HG02623 (cell line): ENCODE measurements at regions not wholly inside any gene's neighbourhood (a gene's known extent, or its start where the extent isn't known, plus 50 kb on each side); places are given as distances from the start of the nearest gene placed in this dataset.
"Not testable (repeated sequence)": the region's sequence is repeated elsewhere in the genome, so short reads cannot be mapped to it uniquely, and the experiment has no call there.

Experiments
- ATAC-seq: cut with Tn5 transposase; IDR thresholded peaks from one replicate; pipeline ENCODE4 v1.9.1; 2021; ENCODE audit warnings: moderate library complexity; ENCODE audit not compliant: unreplicated experiment

DNA sequence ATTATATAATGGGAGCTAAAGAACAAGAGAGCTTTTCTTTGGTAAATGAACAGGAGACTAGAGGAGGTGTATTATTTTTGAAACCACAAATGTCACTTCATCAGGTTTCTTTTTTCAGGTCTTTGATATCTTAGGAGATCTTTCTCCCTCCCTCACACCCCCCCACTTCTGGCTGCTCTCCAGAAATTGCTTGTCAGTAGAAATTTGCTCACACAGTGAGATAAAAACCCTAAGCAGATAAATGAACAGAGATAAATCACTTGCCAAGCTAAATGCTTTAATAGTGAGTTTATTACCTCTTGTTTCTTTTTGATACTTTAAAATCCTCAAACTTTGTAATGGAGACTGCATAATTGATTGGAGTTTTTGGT, 421.2 kb upstream of the TENM3 start:
- ATAC-seq, result no peak

DNA sequence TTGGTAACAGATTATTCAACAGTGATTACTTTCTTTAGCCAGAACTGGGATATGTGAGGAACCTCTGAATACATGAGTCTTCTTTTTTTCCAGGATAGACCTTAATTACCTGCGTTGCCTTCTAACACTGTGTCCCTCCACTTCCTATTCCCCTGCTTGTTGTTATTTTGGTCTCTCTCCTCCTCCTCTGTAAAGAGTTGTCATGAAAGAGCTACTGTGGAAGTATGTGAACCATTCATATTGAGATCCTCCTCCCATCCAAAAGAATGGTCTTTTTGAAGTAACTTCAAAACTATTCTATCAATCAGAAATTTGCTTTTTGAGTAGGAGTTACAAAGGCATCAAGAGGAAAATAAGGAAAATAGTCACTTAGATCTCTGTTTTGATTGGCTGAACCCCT, 420.0 kb upstream of the TENM3 start:
- no peak for ATAC-seq

DNA sequence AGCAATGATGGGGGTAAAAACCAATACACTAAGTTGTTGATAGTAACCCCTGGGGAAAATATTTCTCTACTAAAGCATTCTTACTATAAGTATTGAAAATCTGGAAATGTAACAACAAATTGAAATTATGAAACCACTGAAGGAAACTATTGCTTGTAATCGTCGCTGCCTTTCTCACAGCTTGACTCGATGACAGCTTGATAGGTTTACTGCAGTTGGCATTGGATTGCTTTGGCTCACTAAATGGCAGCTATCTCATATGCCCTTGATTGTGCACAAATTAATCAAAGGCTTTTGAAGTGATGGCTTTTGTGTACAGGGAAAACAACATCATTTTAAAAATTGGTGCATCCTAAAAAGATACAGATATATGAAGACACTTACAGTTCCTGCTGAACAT, 419.6 kb upstream of the TENM3 start:
- ATAC-seq, result no peak

DNA sequence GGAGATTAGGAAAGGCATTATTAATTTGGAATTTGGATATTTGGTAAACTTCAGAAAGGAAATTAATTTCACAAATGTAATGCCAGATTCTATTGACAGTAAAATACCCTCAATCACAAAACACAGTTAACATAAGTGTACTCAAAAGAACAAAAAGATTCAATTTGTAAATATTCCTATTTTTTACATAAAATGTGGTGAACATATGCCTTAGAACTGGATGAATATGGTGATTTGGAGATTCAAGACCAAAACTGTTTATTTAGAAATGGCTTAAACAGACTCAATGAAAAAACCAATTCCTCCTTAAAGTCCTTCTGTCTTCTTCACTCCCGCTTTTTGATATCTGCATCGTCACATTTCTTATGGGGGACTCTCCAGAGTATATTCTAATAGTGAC, 417.6 kb upstream of the TENM3 start:
- no peak for ATAC-seq

DNA sequence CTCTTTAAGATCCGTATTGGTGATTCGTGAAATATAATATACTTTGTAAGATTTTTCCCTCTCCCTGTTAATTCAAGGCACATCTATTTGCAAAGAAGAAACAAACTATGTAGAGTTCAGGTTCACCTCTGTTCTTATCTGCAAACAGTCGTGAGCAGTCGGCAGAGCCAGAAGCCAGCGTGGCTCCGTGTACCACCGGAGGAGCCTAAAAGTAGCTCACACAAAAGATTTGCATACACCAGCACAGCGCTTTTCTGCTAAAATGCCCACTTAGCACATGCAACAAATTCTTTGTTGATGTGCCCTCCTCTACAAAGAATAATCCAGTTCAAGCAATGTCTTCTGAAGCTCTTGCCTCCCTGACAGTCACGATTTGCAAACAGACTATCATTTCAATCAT, 416.0 kb upstream of the TENM3 start:
- no peak for ATAC-seq

DNA sequence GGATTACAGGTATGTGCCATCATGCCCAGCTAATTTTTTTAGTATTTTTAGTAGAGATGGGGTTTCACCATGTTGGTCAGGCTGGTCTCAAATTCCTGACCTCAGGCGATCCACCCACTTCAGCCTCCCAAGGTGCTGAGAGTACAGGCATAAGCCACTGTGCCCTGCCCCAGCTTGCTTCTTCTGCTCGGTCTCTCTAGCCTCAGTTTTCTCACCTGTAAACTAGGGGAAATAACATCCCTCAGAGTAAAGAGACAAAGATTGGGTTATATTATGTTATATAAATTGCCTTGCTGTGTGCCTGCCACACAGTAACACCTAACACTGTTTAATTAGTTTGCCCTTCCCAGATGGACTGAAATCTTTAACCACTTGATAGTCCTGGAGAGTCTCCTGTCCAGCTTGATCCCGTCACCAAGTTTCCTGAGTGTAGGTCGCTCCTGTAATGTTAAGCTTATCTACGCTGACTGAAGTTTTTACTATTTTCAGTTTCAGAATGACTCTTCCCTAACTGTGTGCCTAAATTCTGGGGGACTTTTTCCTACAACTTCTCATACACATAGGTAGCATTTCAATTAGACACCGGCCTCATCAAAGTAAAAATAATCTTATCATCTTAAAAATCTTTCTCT, 412.7 kb upstream of the TENM3 start:
- no peak for ATAC-seq

DNA sequence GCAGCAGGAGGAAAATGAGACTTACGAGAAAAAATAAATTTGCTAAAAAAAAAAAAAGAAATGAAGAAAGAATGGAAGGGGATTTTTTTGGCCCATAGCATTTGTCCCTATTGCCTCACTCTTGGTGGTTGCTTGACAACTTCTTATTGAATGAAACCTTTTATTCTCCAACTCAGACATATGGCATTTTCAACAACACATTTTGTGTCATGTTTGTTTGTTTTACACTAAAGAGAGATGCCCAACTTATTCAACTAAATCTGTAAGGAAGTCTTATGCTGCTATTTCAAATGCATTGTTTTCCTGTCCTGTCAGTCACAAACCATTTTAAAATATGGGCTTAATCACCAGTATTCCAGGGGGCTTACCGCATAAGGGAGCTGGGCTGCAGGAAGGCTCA, 409.1 kb upstream of the TENM3 start:
- ATAC-seq, result no peak

DNA sequence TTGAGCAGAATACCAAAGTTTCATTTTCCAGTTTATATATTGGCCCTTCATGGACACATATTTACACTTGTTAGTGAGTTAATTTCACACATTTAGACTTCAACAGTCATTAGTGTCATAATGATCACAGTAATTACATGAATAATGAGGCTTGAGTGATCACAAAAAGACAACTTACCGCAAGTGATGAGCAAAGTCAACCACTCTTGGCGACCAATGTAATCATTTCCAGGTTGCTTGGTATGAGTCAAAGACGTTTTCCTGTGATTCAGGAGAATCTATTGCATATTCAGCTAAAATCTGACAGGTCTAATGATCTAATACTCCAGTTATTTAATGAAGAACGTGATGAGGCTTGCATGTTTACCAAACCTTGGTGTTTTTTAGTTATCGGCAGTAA, 407.9 kb upstream of the TENM3 start:
- ATAC-seq, result no peak

DNA sequence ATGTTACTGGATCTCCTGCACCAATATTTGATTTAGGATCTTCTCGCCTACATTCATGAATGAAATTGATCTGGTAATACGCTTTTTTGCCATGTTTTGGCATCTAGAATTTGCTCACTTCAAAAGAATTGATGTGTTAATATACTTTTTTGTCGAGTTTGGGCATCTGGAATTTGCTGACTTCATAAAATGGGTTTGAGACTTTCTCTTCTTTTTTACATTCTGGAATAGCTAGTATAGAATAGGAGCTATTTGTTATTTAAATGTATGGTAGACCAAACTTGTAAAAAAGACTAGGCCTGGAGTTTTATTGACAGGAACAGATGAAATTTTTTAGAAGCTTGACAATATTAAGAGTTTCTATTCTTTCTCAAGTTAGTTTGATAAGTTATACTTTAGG, 404.9 kb upstream of the TENM3 start:
- no peak for ATAC-seq

DNA sequence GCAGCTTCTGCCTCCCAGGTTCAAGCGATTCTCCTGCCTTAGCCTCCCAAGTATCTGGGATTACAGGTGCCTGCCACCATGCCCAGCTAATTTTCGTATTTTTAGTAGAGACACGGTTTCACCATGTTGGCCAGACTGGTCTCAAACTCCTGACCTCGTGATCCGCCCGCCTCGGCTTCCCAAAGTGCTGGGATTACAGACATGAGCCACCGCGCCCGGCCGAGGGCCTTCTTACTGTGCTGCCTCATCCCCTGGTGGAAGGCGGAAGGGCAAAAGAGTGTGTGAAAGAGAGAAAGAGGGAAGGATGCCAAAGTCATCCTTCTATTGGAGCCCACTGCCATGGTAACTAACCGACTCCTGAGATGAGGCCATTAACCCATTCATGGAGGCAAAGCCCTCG, 399.4 kb upstream of the TENM3 start:
- ATAC-seq, result not testable (repeated sequence)

DNA sequence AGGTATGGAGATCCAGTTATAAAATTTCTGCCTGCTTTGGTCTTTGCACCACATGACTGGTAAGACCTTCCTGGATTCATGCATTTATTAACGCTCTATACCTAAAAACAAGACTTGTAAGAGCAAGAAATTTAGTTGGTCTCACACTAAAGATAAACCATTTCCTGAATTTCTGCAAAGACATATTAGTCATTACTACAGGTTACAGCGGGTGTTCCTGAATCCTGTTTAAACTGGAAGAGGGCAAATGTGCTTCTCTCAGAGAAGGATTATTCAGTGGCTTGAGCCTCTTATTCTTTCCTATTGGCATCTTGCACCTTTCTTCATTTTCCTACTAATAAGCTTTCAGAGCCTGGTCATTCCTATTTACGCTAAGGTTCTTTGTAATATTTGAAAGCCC, 397.6 kb upstream of the TENM3 start:
- ATAC-seq, result no peak

DNA sequence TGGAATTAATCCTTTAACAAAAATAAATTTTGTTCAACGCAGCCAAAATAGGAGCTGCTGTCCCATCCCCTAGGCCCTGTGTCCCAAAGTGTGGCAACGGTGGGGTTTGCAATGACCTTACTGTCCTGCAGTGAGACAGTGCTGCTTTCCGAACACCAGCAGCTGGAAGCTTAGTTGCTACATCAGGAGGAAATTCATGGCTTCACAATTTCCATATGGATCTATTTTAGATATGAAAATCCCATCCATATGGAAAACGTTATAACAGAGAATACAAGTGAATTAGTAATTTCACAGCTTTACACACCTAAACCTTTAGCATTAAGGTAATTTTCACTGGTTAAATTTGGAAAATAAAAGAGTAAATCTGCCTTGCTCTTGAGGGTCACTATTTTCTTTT, 396.3 kb upstream of the TENM3 start:
- no peak for ATAC-seq

DNA sequence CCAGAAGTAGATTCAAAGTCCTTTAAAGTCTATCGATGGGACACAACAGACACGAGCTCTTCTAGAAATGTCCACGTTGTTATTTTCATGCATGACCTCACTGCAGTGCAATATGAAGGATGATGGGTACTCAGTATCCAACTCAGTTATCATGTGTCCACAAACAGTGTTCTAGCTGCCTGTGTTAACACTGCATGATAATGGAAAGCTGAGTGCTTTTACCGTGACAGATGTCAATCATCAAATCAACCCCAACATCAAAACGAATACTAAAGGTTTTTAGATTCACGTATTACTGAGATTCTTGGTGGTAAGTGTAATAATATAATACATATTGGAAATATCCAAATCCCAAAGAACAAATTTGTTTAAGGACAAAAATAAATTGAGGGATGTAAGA, 394.8 kb upstream of the TENM3 start:
- no peak for ATAC-seq

DNA sequence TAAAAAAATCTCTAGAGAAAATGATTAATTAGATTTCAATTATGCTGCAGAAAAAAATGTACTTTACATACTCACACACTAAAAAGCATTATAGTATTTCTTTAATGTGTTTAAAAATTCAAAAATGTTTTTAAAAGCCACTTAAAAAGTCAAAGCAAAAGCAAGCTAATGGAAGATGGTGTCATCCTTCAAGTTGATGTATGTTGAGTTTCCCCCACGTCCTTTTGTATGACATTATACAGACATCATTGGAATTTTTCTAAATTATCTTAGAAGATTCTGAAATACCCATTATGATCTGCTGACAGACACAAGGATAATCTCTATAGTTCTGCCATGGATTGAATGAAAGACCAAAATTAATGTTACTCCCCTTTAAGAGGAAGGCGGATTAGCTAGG, 393.7 kb upstream of the TENM3 start:
- no peak for ATAC-seq

DNA sequence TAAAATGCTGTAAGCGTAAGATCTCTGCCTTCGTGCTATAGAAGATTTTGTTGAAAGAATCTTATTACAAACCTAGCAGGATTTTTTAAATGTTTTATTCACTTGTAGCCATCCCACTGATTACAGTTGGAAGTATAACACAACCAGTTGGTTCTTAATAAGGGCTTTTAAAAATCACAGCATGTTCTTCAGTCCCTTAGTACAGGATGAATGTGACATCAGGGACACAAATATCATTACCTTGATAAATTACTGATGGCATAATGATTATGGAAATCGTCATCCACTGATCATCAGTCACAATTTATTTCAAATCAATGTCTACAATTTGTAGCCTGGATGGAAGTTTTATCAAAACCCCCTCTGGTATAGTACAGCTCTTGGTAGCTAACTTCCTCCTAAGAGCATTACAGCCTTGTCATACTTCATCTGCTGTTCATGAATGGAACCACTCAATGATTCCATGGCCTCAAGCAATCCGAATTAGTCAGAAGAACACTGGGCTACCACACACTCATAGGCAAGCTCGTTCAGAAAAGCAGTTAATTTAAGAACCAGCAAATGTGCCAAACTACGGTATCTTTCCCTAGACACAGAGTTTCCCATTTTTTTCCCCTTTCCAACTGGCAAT, 389.2 kb upstream of the TENM3 start:
- no peak for ATAC-seq

DNA sequence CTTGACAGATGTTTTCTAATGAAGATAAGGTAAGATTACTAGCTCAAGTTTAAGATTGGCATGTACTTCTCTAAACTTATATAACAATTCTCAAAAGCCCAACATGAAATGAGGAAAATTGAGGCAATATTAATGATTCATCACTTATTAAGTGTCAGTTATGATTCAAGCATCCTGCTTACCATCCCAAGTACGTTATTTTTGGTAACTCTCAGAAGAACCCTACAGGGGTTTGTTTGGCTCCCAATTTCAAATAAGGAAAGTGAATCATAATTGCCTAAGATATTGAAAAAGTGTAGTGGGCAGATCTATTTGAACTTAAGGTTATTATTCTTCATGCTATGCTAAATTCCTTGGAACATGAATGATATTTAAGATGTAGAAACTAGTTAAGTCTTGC, 387.9 kb upstream of the TENM3 start:
- ATAC-seq, result no peak

DNA sequence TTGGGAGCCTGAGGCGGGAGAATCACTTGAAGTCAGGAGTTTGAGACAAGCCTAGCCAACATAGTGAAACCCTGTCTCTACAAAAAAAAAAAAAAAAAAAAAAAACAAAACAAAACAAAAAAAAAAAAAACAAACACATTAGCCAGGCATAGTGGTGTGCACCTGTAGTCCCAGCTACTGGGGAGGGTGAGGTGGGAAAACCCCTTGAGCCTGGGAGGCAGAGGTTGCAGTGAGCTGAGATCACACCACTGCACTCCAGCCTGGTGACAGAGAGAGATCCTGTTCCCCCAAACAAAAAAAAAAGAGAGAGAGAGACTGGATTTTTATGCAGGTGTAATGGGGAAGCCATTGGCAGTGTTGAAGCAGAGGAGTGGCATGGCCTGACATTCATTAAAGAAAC, 385.7 kb upstream of the TENM3 start:
- not testable (repeated sequence) for ATAC-seq

DNA sequence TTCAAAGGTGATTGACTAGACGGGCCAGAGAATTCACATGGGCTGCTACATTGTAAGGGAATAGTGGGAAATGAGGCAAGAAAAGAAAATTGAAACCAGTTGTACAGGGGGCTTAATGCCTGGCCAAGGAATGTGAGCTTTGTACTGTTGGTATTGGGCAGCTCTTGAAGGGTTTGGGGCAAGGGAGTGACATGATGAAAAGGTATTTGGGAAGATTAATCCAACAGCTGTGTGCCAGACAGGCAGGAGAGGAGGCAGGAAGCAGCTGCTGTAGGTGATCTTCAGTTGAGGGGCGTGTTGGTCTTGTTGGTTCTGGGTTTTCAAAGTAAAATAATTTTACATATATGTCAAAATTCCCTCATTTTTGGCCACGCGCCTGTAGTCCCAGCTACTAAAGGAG, 384.5 kb upstream of the TENM3 start:
- no peak for ATAC-seq

DNA sequence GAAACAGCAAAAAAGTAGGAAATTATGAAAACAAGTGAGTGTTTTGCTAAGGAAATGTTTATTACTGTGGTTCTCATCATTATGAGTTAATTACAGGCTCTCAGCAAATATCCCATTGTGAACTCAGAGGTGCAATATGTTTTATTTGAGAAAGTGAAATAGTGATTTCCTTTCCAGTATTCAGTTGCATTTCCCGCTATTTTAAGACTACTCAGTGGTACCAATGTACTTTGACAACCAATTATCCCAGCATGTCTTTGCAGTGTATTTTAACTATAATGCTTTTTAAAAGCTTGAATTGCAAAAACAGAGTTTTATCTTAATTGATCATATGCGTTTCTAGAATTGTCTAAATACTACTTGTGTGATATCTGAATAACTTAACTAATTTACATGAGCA, 383.8 kb upstream of the TENM3 start:
- ATAC-seq, result no peak

DNA sequence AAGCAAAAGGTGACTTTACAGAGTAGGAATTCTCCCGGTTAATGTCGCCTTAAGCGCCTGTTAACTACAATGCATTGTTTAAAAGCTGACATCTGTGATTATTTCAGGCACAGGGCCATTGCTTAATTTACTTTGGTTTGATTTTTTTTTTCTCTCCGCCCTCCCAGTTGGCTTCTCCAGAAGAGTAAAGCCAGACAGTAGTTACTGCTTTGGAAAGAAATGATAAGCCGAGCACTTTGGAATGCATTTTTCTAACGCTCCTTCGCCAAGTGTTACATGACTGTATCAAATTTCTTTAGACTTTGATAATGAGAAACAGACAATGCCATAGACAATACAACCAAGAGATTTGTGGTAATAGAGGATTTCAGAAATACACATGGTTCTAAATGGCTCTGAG, 383.0 kb upstream of the TENM3 start:
- ATAC-seq, result no peak

DNA sequence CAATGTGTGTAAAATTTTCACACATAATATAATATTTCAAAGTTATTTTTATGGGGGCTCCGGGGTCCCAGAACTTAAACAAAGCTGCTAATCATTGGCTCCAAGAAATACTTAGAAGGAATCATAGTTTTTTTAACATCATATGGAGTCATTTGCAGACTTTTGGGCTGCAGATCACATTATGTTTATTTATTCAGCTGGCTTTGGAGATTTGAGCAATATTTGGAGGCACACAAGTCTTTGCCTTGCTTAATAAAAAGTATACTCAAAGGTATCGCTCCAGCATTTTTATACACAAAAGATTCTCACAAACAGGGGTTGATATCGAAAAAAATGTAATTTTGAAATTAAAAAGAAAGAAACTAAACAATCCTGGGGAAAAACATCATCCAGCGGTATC, 382.5 kb upstream of the TENM3 start:
- ATAC-seq, result no peak

DNA sequence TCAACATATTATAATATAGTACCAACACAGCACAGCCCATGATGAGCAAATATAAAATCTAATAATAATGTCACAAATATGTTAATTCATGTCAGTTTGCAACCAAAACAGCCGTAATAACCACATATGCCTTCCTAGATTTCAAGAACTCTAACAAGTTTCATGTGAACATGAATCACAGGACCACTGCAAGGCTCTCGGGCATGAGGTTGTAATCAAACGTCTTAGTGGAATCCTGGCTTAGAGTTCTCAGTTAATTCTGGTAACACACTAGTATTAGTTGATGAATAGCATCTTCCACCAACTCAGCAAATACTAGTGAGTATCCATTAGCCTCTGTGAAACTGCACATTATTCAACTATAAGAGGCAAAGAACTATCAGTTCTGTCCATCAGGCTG, 379.3 kb upstream of the TENM3 start:
- ATAC-seq, result no peak

DNA sequence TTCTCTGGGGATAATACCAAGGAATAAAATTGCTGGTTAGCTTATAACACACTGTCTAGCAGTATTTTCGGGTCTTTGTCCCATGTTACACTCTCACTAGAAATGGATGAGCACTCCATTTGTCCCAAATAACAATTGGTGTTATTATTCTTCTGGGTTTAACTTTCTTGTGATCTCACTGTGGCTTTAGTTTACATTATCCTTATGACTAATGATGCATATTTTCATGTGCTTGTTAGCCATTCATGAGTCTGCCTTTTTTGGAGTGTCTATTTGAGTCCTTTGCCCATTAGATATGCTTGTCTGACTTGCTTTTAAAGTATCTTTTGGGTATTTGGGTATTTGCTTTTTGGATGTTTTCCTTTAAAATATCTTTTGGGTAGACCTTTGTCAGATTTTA, 372.9 kb upstream of the TENM3 start:
- ATAC-seq, result no peak
